ENCODE measurements at regions not wholly inside any gene's neighbourhood (a gene's known extent, or its start where the extent isn't known, plus 50 kb on each side); places are given as distances from the start of the nearest gene placed in this dataset.

DNA sequence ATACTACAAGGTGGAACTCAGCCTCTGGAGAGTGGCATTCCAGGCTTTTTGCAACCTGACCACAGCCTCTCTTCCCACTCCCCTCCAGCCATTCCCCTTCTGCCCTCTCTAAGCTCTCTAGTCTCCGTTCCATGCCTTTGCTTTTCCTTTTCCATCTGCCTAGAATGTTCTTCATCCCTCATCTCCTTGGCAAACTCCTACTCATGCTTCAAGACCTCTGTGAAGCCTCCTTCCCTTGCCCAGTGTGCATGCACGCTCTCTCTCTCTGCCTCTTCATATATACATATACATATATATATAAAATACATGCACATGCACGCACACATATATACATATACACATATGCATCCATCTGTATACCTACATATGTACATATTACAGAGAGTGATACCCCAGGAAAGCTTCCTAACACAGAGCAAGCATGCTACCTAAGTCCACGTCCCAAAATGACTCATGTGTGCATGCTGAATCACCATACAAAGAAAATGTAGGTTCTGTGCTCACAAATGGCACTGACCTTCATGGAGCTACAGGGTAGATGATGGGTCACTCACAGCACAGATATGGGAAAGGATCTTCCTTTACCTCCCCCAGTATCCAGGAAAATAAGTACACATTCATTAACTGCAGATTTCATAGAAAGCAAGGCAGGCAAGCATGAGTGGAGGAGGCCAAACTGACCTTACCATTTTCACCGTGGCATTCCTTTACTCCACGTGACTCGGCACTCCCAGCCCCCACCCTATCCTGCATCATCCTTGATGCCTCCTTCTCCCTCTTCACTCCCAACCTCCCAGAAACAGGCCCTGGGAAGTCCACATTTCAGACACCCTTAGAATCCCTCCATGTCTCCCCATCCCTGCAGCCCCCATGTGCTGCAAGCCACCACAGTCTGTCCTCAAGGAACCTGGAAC is 238.4 kb upstream of the ZMIZ1 start:
- Histone ChIP-seq H3K36me3 (no peaks in the 10 kb centered on the region), H3K9me3 (replicated peaks in 1 of 11) (peaks cover 24 to 32% (median 26%) of the 10 kb centered on the region in 11 experiments), H3K27ac (no peak overlapping the region), H3K4me2 (peak overlapping the region in 2 of 11 experiments; percentile 0 to 16; a peak in 3 of 22 replicates), H4K20me1 (0 out of 22 replicates have a peak, but pooled peaks cover 0 to 4% (median 0%) of the 10 kb centered on the region in 11 experiments), H3K4me1 (peaks cover 0 to 18% (median 4%) of the 10 kb centered on the region in 10 experiments; a peak in 10 of 20 replicates), H3K9ac (no peak overlapping the region), H3K27me3 (no peaks in the 10 kb centered on the region), H3K4me3 (no peak overlapping the region)
- TF ChIP-seq Cebpa-rat (IDR thresholded peaks at IDR 0.05), result no peak

- Histone ChIP-seq H4K20me1 (0 out of 22 replicates have a peak, but pooled peaks cover 0 to 4% (median 0%) of the 10 kb centered on the region in 11 experiments), H3K4me2 (peak overlapping the region in 3 of 11 experiments; percentile 0 to 16 (median 6); a peak in 4 of 22 replicates), H3K9me3 (replicated peaks in 1 of 11) (peaks cover 24 to 32% (median 26%) of the 10 kb centered on the region in 11 experiments), H3K4me3 (no peak overlapping the region), H3K36me3 (no peaks in the 10 kb centered on the region), H3K9ac (no peak overlapping the region), H3K4me1 (peaks cover 0 to 25% (median 7%) of the 10 kb centered on the region in 10 experiments; a peak in 10 of 20 replicates), H3K27ac (no peak overlapping the region), H3K27me3 (no peaks in the 10 kb centered on the region)
- TF ChIP-seq Cebpa-rat (IDR thresholded peaks at IDR 0.05), result no peak
Observed at GRCh38 chr10:78830976-78831375, 237.8 kb upstream of the ZMIZ1 start.

- Histone ChIP-seq H4K20me1 (0 out of 22 replicates have a peak, but pooled peaks cover 0 to 4% (median 0%) of the 10 kb centered on the region in 11 experiments), H3K27ac (no peak overlapping the region), H3K9me3 (replicated peaks in 1 of 11) (peaks cover 24 to 32% (median 26%) of the 10 kb centered on the region in 11 experiments), H3K4me1 (peaks cover 0 to 26% (median 8%) of the 10 kb centered on the region in 10 experiments; a peak in 10 of 20 replicates), H3K4me3 (no peak overlapping the region), H3K4me2 (peak overlapping the region in 3 of 11 experiments; percentile 0 to 16 (median 6); a peak in 1 of 22 replicates), H3K27me3 (no peaks in the 10 kb centered on the region), H3K9ac (no peak overlapping the region), H3K36me3 (no peaks in the 10 kb centered on the region)
- no peak for TF ChIP-seq Cebpa-rat (IDR thresholded peaks at IDR 0.05)
Observed at GRCh38 chr10:78831461-78831860, 237.3 kb upstream of the ZMIZ1 start.

DNA sequence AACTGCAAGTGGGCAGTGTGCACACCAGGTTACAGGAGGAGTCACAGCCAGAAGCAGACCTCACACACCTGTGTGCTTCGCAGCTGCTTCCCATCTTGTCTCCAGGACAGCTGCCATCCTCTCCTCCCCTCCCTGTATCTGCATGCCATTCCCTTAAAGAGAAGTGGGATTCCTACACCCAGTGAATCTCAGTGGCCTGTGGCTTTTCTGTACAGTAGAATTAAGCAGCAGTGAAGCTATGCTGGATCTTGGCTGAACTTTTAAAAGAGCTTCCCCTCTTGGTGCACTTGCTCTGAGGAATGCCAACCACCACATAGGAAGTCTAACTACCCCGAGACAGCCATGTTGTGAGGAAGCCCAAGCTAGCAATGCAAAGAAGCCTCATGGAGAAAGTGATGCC is 236.5 kb upstream of the ZMIZ1 start:
- Histone ChIP-seq H3K27ac (no peak overlapping the region), H3K4me1 (peaks cover 0 to 26% (median 8%) of the 10 kb centered on the region in 10 experiments; a peak in 10 of 20 replicates), H3K27me3 (no peaks in the 10 kb centered on the region), H3K36me3 (no peaks in the 10 kb centered on the region), H4K20me1 (0 out of 22 replicates have a peak, but pooled peaks cover 0 to 4% (median 0%) of the 10 kb centered on the region in 11 experiments), H3K4me2 (no peak overlapping the region), H3K9me3 (replicated peaks in 1 of 11) (peaks cover 24 to 32% (median 26%) of the 10 kb centered on the region in 11 experiments), H3K9ac (no peak overlapping the region), H3K4me3 (no peak overlapping the region)
- no peak for TF ChIP-seq Cebpa-rat (IDR thresholded peaks at IDR 0.05)

- no peak overlapping the region for H3K27ac ChIP-seq
- TF ChIP-seq Cebpa-rat (IDR thresholded peaks at IDR 0.05), result no peak
- no peaks in the 10 kb centered on the region; a peak in 1 of 22 replicates for H3K27me3 ChIP-seq
- H3K4me3 ChIP-seq, result no peak overlapping the region
- H3K4me2 ChIP-seq, result no peak overlapping the region
- H4K20me1 ChIP-seq, result no peaks in the 10 kb centered on the region
- H3K36me3 ChIP-seq, result no peaks in the 10 kb centered on the region
- no peak overlapping the region for H3K9ac ChIP-seq
- peaks cover 0 to 22% (median 6%) of the 10 kb centered on the region in 10 experiments; a peak in 10 of 20 replicates for H3K4me1 ChIP-seq
- peaks cover 11 to 20% (median 16%) of the 10 kb centered on the region in 11 experiments for H3K9me3 ChIP-seq (replicated peaks in 1 of 11)
Observed at GRCh38 chr10:78838141-78838657, 230.6 kb upstream of the ZMIZ1 start.

DNA sequence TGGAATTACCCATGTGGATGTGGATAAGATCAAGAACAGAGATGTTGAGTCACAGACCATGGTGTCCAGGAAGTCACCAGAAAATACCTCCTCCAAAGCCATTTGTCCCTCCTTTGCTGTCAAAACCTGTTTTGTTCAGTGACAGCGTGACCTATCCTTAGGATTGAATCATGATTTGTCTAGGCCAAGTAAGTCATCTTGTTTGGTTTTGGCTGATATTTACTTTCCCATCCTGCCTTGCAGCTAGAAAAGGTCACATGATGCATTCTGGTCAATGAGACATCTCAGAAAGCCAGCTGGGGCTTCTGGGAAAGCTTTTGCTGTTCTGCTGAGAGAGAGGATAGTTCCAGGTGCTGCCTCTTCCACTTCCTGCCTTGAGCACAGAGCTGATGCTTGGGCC is 225.3 kb upstream of the ZMIZ1 start:
- H3K9me3 ChIP-seq (replicated peaks in 1 of 11), result peaks cover 0 to 10% (median 5%) of the 10 kb centered on the region in 11 experiments; a peak in 9 of 22 replicates
- no peak overlapping the region for H3K4me3 ChIP-seq
- no peak overlapping the region for H3K9ac ChIP-seq
- H3K27ac ChIP-seq, result no peak overlapping the region
- no peaks in the 10 kb centered on the region; a peak in 1 of 22 replicates for H3K27me3 ChIP-seq
- H4K20me1 ChIP-seq, result no peaks in the 10 kb centered on the region; a peak in 1 of 22 replicates
- no peaks in the 10 kb centered on the region for H3K36me3 ChIP-seq
- peaks cover 0 to 5% (median 0%) of the 10 kb centered on the region in 10 experiments; a peak in 1 of 20 replicates for H3K4me1 ChIP-seq
- no peak for TF ChIP-seq Cebpa-rat (IDR thresholded peaks at IDR 0.05)
- H3K4me2 ChIP-seq, result no peak overlapping the region

GRCh38 chr10:78844960-78845607 is 223.7 kb upstream of the ZMIZ1 start:
- TF ChIP-seq Cebpa-rat (IDR thresholded peaks at IDR 0.05), result no peak
- Histone ChIP-seq H3K27me3 (no peaks in the 10 kb centered on the region; a peak in 1 of 22 replicates), H4K20me1 (no peaks in the 10 kb centered on the region; a peak in 1 of 22 replicates), H3K9ac (no peak overlapping the region), H3K4me3 (no peak overlapping the region), H3K36me3 (no peaks in the 10 kb centered on the region), H3K4me1 (peaks cover 0 to 5% (median 0%) of the 10 kb centered on the region in 10 experiments; a peak in 1 of 20 replicates), H3K4me2 (no peak overlapping the region), H3K9me3 (replicated peaks in 1 of 11) (peaks cover 0 to 10% (median 5%) of the 10 kb centered on the region in 11 experiments; a peak in 9 of 22 replicates), H3K27ac (no peak overlapping the region)

GRCh38 chr10:78846071-78846470 is 222.7 kb upstream of the ZMIZ1 start:
- no peak overlapping the region for H3K9ac ChIP-seq
- H4K20me1 ChIP-seq, result no peaks in the 10 kb centered on the region; a peak in 1 of 22 replicates
- H3K27ac ChIP-seq, result no peak overlapping the region
- no peaks in the 10 kb centered on the region for H3K36me3 ChIP-seq
- peaks cover 0 to 10% (median 5%) of the 10 kb centered on the region in 11 experiments; a peak in 9 of 22 replicates for H3K9me3 ChIP-seq (replicated peaks in 1 of 11)
- H3K27me3 ChIP-seq, result no peaks in the 10 kb centered on the region; a peak in 1 of 22 replicates
- H3K4me1 ChIP-seq, result peaks cover 0 to 2% (median 0%) of the 10 kb centered on the region in 10 experiments; a peak in 1 of 20 replicates
- no peak for TF ChIP-seq Cebpa-rat (IDR thresholded peaks at IDR 0.05)
- no peak overlapping the region for H3K4me2 ChIP-seq
- H3K4me3 ChIP-seq, result no peak overlapping the region

Measured in BLaER1 treated with 17β-estradiol and CSF1 and Interleukin-3, amounts not matched to agents 10 nM and 100 nM (cell line).